MCF 10A (cell line): ENCODE measurements at regions not wholly inside any gene's neighbourhood (a gene's known extent, or its start where the extent isn't known, plus 50 kb on each side); places are given as distances from the start of the nearest gene placed in this dataset.
"Not testable (repeated sequence)": the region's sequence is repeated elsewhere in the genome, so short reads cannot be mapped to it uniquely, and the experiment has no call there.

ENCODE experiments used
- BruUV-seq: library from RNA; stranded (reverse); fragments of 400-500 nt; replicated peaks from 2 replicates; lab custom pipeline; 2021; lab: Mats Ljungman, UMichigan
- CTCF ChIA-PET: fragments of 300-600 bp; sonication (Branson Sonifier 250); formaldehyde crosslinking; extraction: SDS; loops from one replicate; lab custom pipeline; 2021; ENCODE audit warnings: antibody characterized with exemption, inconsistent platforms; lab: Yijun Ruan, JAX
- POLR2A ChIA-PET: fragments of 300-600, 350-650 bp; sonication (Branson Sonifier 250); formaldehyde crosslinking; extraction: SDS; loops from one replicate; lab custom pipeline; 2020; ENCODE audit warnings: antibody characterized with exemption, inconsistent platforms; lab: Yijun Ruan, JAX
- DNase-seq: peaks from one replicate; pipeline ENCODE4 v3.0.0-alpha.2; 2018; ENCODE audit not compliant: unreplicated experiment
- H3K27ac Mint-ChIP-seq: one replicate; pipeline ENCODE4 v1.8.0; 2022; ENCODE audit warnings: mild to moderate bottlenecking, low read depth, mixed read lengths; ENCODE audit not compliant: unreplicated experiment
- H3K27me3 Mint-ChIP-seq: one replicate; pipeline ENCODE4 v1.8.0; 2022; ENCODE audit warnings: mixed read lengths; ENCODE audit not compliant: insufficient read depth, unreplicated experiment
- H3K36me3 Mint-ChIP-seq: one replicate; pipeline ENCODE4 v1.8.0; 2022; ENCODE audit warnings: mild to moderate bottlenecking, moderate library complexity, mixed read lengths; ENCODE audit not compliant: insufficient read depth, unreplicated experiment
- H3K4me1 Mint-ChIP-seq: one replicate; pipeline ENCODE4 v1.8.0; 2022; ENCODE audit warnings: mixed read lengths; ENCODE audit not compliant: insufficient read depth, unreplicated experiment
- H3K4me3 Mint-ChIP-seq: one replicate; pipeline ENCODE4 v1.8.0; 2022; ENCODE audit warnings: mild to moderate bottlenecking, moderate library complexity, mixed read lengths; ENCODE audit not compliant: unreplicated experiment
- H3K9me3 Mint-ChIP-seq: one replicate; pipeline ENCODE4 v1.8.0; 2022; ENCODE audit warnings: mixed read lengths; ENCODE audit not compliant: unreplicated experiment
- CTCF ChIP-seq: fragments of 200-600 bp; IDR thresholded peaks from one replicate; pipeline ENCODE4 v1.8.0; 2022; ENCODE audit warnings: antibody characterized with exemption, mild to moderate bottlenecking; ENCODE audit not compliant: unreplicated experiment
- intact Hi-C: fragments of 100-400 bp; cut with micrococcal nuclease; formaldehyde crosslinking; loops from 2 replicates; pipeline ENCODE4 v1.14.1; 2022

- no TSS peak for BruUV-seq
- ChIA-PET CTCF (interaction anchor here (0.6 to 3.5 kb wide), 42 partner anchors 9 to 457 kb away, joined by 3 to 29 read pairs (median 5); partner anchors contain the start of gene PAM), POLR2A (interaction anchor here (0.8 to 2.3 kb wide), 4 partner anchors 33 to 438 kb away, joined by 3 to 12 read pairs (median 6); partner anchors contain the start of genes GIN1, PAM and PPIP5K2)
- no peak for TF ChIP-seq CTCF
- H3K27ac Mint-ChIP-seq = no peak overlapping the region
- intact Hi-C loops = loop anchor here (5.0 kb wide), 4 partner anchors 100 to 455 kb away; no protein-coding TSS in a partner anchor
- H3K36me3 Mint-ChIP-seq = no peaks in the 10 kb centered on the region
- no peaks in the 10 kb centered on the region for H3K27me3 Mint-ChIP-seq
- H3K4me1 Mint-ChIP-seq = peaks cover 6% of the 10 kb centered on the region
- no peak for DNase-seq
- H3K9me3 Mint-ChIP-seq = no peaks in the 10 kb centered on the region
- H3K4me3 Mint-ChIP-seq = no peak overlapping the region
Observed at GRCh38 chr5:102682101-102682647, 72.9 kb upstream of the PAM start.

GRCh38 chr5:102688076-102688475 lies 67.0 kb upstream of the PAM start:
- H3K27me3 Mint-ChIP-seq, H3K4me1 Mint-ChIP-seq, BruUV-seq, H3K9me3 Mint-ChIP-seq, DNase-seq, H3K27ac Mint-ChIP-seq, intact Hi-C loops, H3K36me3 Mint-ChIP-seq, H3K4me3 Mint-ChIP-seq: not testable (repeated sequence)
- POLR2A ChIA-PET = interaction anchor here (1.1 kb wide), 1 partner anchor 16 kb away, joined by 3 read pairs; no protein-coding TSS in a partner anchor
- CTCF ChIA-PET = interaction anchor here (0.7 to 1.2 kb wide), 2 partner anchors 93 to 348 kb away, joined by 3 to 5 read pairs; no protein-coding TSS in a partner anchor

- DNase-seq, H3K27me3 Mint-ChIP-seq, H3K9me3 Mint-ChIP-seq, H3K27ac Mint-ChIP-seq, H3K4me1 Mint-ChIP-seq, intact Hi-C loops, H3K4me3 Mint-ChIP-seq, H3K36me3 Mint-ChIP-seq, BruUV-seq: not testable (repeated sequence)
- ChIA-PET CTCF (interaction anchor here (0.7 to 1.2 kb wide), 3 partner anchors 26 to 347 kb away, joined by 3 to 5 read pairs (median 3); no protein-coding TSS in a partner anchor), POLR2A (interaction anchor here (1.1 kb wide), 1 partner anchor 15 kb away, joined by 3 read pairs; no protein-coding TSS in a partner anchor)
Observed at GRCh38 chr5:102688581-102689342, 66.3 kb upstream of the PAM start.

GRCh38 chr5:102690910-102691309 lies 64.2 kb upstream of the PAM start:
- Mint-ChIP-seq H3K4me1 (no peaks in the 10 kb centered on the region), H3K27ac (no peak overlapping the region), H3K27me3 (no peaks in the 10 kb centered on the region), H3K9me3 (no peaks in the 10 kb centered on the region), H3K36me3 (no peaks in the 10 kb centered on the region), H3K4me3 (no peak overlapping the region)
- TF ChIP-seq CTCF = no peak
- POLR2A ChIA-PET = interaction anchor here (0.7 kb wide), 1 partner anchor 58 kb away, joined by 3 read pairs; no protein-coding TSS in a partner anchor
- no peak for DNase-seq
- intact Hi-C loops = no loop called here
- no TSS peak for BruUV-seq
- CTCF ChIA-PET = interaction anchor here (1.1 to 2.2 kb wide), 2 partner anchors 9 to 74 kb away, joined by 5 to 20 read pairs; no protein-coding TSS in a partner anchor
